ENCODE measurements at regions not wholly inside any gene's neighbourhood (a gene's known extent, or its start where the extent isn't known, plus 50 kb on each side); places are given as distances from the start of the nearest gene placed in this dataset.

- Histone ChIP-seq H3K4me1 (no peaks in the 10 kb centered on the region), H3K27me3 (no peaks in the 10 kb centered on the region), H3K4me3 (no peak overlapping the region), H3K9me3 (no peaks in the 10 kb centered on the region), H3K36me3 (no peaks in the 10 kb centered on the region), H3K27ac (no peak overlapping the region)
- 57% methylated on average over 1 of the region's 1 CpG for WGBS (ENCODE audit: insufficient coverage, low coverage, low lambda C conversion rate, missing lambda C conversion rate)
- intact Hi-C loops (cut with DNase I): no loop called here
- ATAC-seq: no peak
- no peak for DNase-seq
- TF ChIP-seq POLR2A (IDR thresholded peaks at IDR 0.05) (no peak), CTCF (IDR thresholded peaks at IDR 0.05) (no peak)
Measured at GRCh38 chr5:158340608-158341007, 481.7 kb upstream of the CLINT1 start.

- intact Hi-C loops (cut with DNase I): no loop called here
- H3K36me3 ChIP-seq: no peaks in the 10 kb centered on the region
- H3K4me3 ChIP-seq: no peak overlapping the region
- no peaks in the 10 kb centered on the region for H3K4me1 ChIP-seq
- H3K27ac ChIP-seq: no peak overlapping the region
- no peak for TF ChIP-seq CTCF (IDR thresholded peaks at IDR 0.05)
- no peak for TF ChIP-seq POLR2A (IDR thresholded peaks at IDR 0.05)
- ATAC-seq (no peak), DNase-seq (no peak)
- WGBS (ENCODE audit: insufficient coverage, low coverage, low lambda C conversion rate, missing lambda C conversion rate): 100% methylated on average over 1 of the region's 1 CpG
- no peaks in the 10 kb centered on the region for H3K27me3 ChIP-seq
- peaks cover 0 to 7% (median 0%) of the 10 kb centered on the region in 4 donors for H3K9me3 ChIP-seq
Measured at GRCh38 chr5:158326256-158326655, 467.3 kb upstream of the CLINT1 start.

GRCh38 chr5:158324236-158324635 lies 465.3 kb upstream of the CLINT1 start:
- 85% methylated on average over 3 of the region's 3 CpGs for WGBS (ENCODE audit: insufficient coverage, low coverage, low lambda C conversion rate, missing lambda C conversion rate)
- ATAC-seq (no peak), DNase-seq (no peak)
- Histone ChIP-seq H3K27me3 (no peaks in the 10 kb centered on the region), H3K9me3 (no peaks in the 10 kb centered on the region), H3K4me1 (no peaks in the 10 kb centered on the region), H3K4me3 (no peak overlapping the region), H3K27ac (no peak overlapping the region), H3K36me3 (no peaks in the 10 kb centered on the region)
- TF ChIP-seq CTCF (IDR thresholded peaks at IDR 0.05): no peak
- no peak for TF ChIP-seq POLR2A (IDR thresholded peaks at IDR 0.05)
- intact Hi-C loops (cut with DNase I): no loop called here

GRCh38 chr5:158322620-158323019 lies 463.7 kb upstream of the CLINT1 start:
- H3K4me3 ChIP-seq: no peak overlapping the region
- H3K27me3 ChIP-seq: no peaks in the 10 kb centered on the region
- H3K27ac ChIP-seq: no peak overlapping the region
- H3K4me1 ChIP-seq: no peaks in the 10 kb centered on the region
- 43% methylated on average over 1 of the region's 1 CpG for WGBS (ENCODE audit: insufficient coverage, low coverage, low lambda C conversion rate, missing lambda C conversion rate)
- ATAC-seq: peak; percentile 22 to 57 (median 31)
- TF ChIP-seq POLR2A (IDR thresholded peaks at IDR 0.05): no peak
- no peak for TF ChIP-seq CTCF (IDR thresholded peaks at IDR 0.05)
- no peak for DNase-seq
- intact Hi-C loops (cut with DNase I): no loop called here
- H3K36me3 ChIP-seq: no peaks in the 10 kb centered on the region
- no peaks in the 10 kb centered on the region for H3K9me3 ChIP-seq

GRCh38 chr5:158320934-158321333 lies 462.0 kb upstream of the CLINT1 start:
- intact Hi-C loops (cut with DNase I): no loop called here
- Histone ChIP-seq H3K4me3 (no peak overlapping the region), H3K4me1 (no peaks in the 10 kb centered on the region), H3K27ac (no peak overlapping the region), H3K27me3 (no peaks in the 10 kb centered on the region), H3K36me3 (no peaks in the 10 kb centered on the region), H3K9me3 (no peaks in the 10 kb centered on the region)
- DNase-seq: no peak
- whole genome bisulfite sequencing (ENCODE audit: insufficient coverage, low coverage, low lambda C conversion rate, missing lambda C conversion rate): 68% methylated on average over 4 of the region's 5 CpGs
- ATAC-seq: no peak
- TF ChIP-seq POLR2A (IDR thresholded peaks at IDR 0.05) (no peak), CTCF (IDR thresholded peaks at IDR 0.05) (no peak)
